Stimulated activated CD4-positive, alpha-beta T cell treated with anti-CD3 and anti-CD28 coated beads, Interleukin-4, amount 100 ng/mL, for 4 hours (primary cell): ENCODE measurements at regions not wholly inside any gene's neighbourhood (a gene's known extent, or its start where the extent isn't known, plus 50 kb on each side); places are given as distances from the start of the nearest gene placed in this dataset.
"Not testable (repeated sequence)": the region's sequence is repeated elsewhere in the genome, so short reads cannot be mapped to it uniquely, and the experiment has no call there.

ENCODE experiments used
- DNase-seq, 2 experiments: peaks; one replicate each; pipeline ENCODE4 v3.0.0-alpha.2; 2020

DNA sequence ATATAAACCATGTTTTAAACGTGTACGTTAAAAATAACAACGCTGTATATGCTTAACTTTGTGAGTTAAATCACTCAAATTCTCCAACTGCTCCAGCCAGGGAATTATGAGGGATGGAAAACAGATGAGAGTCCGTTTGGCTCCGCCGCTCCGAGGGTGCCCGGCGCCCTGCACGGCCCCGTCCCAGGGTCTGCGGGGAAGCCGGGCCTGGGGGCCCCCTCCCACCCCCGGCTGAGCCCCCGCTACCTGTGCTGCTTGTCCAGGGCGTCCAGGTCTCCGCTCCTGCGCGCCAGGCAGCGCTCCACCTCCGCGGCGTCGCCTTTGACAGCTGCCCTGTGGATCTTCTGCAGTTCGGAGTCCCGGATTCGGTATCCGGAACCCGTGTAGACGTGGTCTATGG, 415.5 kb downstream of the FOXD4L4 start:
- DNase-seq = not testable (repeated sequence)

DNA sequence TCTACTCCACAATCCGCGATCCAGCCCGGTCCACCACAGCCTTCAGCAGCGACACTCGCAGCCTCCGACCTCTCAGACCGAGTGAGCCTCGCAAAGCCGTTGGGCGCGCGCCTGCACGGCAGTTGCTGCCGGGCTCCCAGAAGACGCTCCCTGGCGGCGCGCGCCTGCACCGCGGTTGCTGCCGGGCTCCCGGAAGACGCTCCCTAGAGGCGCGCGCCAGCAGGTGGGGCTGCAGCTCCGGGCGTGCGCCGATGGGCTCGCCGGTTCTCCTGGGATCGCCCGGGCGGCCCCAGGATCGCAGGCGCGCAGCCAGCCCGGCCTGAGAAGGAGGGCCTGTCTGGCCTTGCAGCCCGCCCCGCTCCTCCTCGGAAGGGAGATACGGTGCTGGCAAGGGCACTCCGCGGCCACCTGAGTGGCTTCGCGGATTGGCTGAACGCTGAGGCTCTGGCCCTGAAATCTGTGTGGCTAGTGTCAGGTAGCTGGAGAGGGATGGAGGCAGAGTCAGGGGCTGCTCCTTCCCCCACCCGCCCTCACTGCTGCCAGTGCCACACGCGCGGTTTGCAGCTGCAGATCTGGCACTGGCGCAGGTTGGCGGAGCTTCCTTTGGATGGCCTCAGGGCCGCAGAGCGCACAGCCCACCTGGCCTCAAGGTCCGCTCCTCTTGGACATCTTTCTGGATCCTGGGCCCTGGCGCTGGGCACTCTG, 416.2 kb downstream of the FOXD4L4 start:
- DNase-seq = peak; percentile 13 to 52

- DNase-seq = peak in 1 of 2 experiments; percentile 1
Observed at GRCh38 chr9:66153971-66154691, 417.2 kb downstream of the FOXD4L4 start.

DNA sequence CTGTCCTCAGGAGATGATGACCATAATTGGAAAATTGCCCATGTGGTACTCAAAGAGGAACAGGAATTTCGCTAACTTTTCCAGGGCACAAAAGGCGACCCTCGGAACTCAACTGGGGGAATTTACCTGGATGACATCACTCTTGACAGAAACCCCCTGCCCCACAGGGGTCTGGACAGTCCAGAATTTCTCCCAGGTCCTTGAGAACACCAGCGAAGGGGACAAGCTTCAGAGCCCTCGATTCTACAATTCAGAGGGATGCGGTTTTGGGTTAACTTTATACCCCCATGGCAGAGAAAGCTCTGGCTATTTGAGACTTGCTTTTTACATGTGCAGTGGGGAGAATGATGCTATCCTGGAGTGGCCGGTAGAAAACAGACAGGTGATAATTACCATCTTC, 445.4 kb downstream of the FOXD4L4 start:
- DNase-seq = not testable (repeated sequence)

DNA sequence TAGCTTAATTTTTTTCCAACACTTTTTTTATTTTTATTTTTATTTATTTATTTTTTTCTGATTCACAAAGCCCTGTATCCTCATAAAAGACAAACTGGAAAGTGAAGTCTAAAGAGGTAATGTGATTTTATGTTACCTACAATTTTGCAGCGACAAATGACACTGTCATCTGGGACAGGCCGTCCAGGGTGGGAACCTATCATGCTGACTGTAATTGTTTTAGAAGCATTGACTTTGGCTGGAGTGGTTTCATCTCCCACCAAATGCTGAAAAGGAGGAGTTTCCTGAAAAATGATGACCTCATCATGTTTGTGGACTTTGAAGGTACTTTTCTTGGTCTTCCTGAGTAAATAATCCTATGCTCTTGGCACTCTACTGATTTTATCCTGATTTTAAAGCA, 446.7 kb downstream of the FOXD4L4 start:
- not testable (repeated sequence) for DNase-seq

DNA sequence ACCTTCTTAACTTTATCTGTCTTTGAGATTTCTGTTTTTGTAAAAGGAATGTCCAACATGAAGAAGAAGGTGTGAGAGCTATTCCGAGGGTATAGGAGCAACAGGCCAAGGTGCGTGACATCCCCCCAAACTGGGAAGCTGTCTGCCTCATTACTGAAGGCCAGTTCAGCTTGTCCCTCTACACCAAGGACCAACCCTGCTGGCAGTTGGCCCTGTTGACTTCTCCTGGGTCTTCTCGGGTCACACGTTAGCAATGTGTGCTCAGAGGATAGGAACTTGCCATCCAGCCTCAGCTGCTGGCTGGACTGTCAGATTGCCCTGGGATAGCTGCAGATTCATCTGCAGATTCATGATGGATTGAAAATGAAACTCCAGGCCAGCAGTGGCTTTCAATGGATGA, 460.3 kb downstream of the FOXD4L4 start:
- DNase-seq = not testable (repeated sequence)

DNA sequence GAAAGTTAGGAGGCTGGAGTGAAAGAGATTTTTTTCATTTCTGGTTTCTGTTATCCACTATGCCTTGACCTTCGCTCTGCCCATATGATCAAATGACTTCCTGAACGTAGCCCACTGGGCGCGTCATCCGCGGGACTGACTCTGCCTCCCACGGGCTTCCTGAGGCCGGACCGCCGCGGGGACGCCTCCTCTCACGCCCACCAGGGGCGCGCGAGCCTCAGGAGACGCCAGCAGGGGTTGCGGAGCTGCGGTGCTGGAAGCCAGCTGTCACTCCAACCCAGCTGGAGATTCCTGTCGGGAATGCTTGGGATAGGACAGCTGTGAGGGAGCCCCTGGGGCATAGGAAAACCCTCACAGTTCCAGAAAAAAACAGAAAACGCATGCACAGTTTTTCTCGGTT, 461.5 kb downstream of the FOXD4L4 start:
- DNase-seq = not testable (repeated sequence)

DNA sequence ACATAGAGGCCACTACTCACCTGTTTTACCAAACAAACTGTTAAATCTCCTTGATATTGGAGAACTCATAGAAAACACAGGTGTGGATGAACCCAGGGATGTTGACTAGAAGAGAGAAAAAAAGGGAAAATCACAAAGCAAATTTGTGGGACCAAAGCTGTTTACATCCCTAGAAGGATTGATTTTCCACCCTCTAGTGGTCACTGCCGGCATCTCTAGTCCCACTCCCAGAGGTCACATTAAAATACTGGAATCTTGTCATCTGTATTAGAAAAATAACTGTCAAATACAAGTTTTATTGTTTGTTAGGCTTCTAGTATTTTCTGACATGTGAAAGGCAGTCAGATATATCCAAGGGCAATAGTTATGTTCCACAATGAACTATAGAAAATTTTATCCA, 469.7 kb downstream of the FOXD4L4 start:
- DNase-seq = not testable (repeated sequence)

GRCh38 chr9:66207914-66208313, 471.0 kb downstream of the FOXD4L4 start:
- not testable (repeated sequence) for DNase-seq

- not testable (repeated sequence) for DNase-seq
Observed at GRCh38 chr9:66244763-66245162, 507.8 kb downstream of the FOXD4L4 start.

GRCh38 chr9:66245481-66245880, 508.5 kb downstream of the FOXD4L4 start:
- not testable (repeated sequence) for DNase-seq

GRCh38 chr9:66257581-66257980, 520.6 kb downstream of the FOXD4L4 start:
- DNase-seq = not testable (repeated sequence)

- DNase-seq = not testable (repeated sequence)
Observed at GRCh38 chr9:66261576-66261975, 524.6 kb downstream of the FOXD4L4 start.

- not testable (repeated sequence) for DNase-seq
Observed at GRCh38 chr9:66263621-66264020, 526.7 kb downstream of the FOXD4L4 start.

DNA sequence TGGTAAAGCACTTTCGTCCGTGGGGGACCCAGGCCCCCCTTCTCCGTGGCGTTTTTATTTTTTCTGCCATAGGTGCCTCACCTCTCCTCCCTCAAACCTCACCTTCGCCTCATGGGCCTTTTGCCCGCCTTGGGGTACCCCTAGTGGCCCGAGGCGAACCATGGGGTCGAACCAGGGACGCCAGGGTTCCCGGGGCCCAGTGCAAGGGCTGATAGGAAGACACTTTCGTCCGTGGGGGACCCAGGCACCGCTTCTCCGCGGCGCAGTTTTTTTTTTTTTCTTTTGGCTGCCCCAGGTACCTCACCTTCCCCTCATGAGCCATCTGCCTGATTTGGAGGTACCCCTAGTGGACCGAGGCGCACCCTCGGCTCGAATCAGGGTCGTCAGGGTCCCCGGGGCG, 527.8 kb downstream of the FOXD4L4 start:
- DNase-seq = not testable (repeated sequence)

- DNase-seq = not testable (repeated sequence)
Observed at GRCh38 chr9:66266202-66266601, 529.3 kb downstream of the FOXD4L4 start.

GRCh38 chr9:66266856-66267430, 530.0 kb downstream of the FOXD4L4 start:
- DNase-seq = not testable (repeated sequence)

DNA sequence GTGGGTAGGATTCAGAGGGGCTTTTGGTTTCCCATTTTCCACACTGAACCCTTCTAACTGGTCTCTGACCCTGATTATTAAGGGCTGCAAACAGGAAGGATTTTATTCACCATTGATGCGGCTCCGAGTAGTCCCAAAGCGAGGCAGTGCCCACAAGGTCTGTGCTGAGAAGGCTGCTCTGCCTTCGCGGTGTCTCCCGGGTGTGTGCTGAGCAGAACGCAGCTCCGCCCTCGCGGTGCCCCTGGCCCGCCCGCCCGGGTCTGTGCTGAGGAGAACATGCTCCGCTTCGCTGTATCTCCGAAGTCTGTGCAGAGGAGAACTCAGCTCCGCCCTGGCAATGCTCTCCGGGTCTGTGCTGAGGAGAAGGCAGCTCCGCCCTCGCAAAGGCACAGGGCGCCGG, 530.7 kb downstream of the FOXD4L4 start:
- peak in 1 of 2 experiments; percentile 44 for DNase-seq

DNA sequence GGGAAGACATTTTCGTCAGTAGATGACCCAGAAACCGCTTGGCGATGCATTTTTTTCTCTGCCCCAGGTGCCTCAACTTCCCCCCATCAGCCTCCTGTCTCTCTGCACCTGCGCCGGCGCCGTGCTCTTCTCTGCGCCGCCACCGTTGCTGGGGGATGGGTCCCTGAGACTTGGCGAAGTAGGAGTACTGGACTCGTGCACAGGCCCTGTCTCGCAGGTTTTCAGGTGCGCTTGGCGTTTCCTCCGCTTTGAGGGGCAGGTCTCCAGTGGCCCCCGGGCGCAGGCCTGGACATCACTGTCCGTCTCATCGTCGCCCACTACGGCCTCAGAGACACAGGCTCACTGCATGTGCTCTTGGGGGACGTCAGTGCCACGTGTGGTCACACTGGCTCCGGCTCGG, 532.1 kb downstream of the FOXD4L4 start:
- DNase-seq = not testable (repeated sequence)

- peak; percentile 61 to 66 for DNase-seq
Observed at GRCh38 chr9:66269783-66270182, 532.8 kb downstream of the FOXD4L4 start.

DNA sequence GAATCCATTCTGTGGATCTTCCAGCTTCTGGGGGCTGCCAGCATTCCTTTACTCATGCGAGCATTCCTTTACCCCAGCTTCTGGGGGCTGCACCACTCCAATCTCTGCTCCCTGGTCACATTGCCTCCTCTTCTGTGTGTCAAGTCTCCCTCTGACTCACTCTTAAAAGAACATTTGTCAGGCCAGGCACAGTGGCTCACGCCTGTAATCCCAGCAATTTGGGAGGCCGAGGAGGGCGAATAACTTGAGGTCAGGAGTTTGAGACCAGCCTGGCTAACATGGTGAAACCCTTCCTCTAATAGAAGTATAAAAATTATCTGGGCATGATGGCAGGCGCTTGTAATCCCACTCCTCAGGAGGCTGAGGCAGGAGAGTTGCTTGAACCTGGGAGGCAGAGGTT, 541.9 kb downstream of the FOXD4L4 start:
- not testable (repeated sequence) for DNase-seq
